Activated naive CD4-positive, alpha-beta T cell treated with anti-CD3 and anti-CD28 coated beads, Interleukin-2, amount 50 U/mL, for 24 hours (primary cell): ENCODE measurements at regions not wholly inside any gene's neighbourhood (a gene's known extent, or its start where the extent isn't known, plus 50 kb on each side); places are given as distances from the start of the nearest gene placed in this dataset.

ENCODE experiments used
- H3K27ac Mint-ChIP-seq: one replicate; pipeline ENCODE4 v1.8.0; 2021; ENCODE audit warnings: mild to moderate bottlenecking, mixed read lengths
- H3K27me3 Mint-ChIP-seq: one replicate; pipeline ENCODE4 v1.8.0; 2021; ENCODE audit warnings: mixed read lengths
- H3K36me3 Mint-ChIP-seq: one replicate; pipeline ENCODE4 v1.8.0; 2021; ENCODE audit warnings: mixed read lengths
- H3K4me1 Mint-ChIP-seq: one replicate; pipeline ENCODE4 v1.8.0; 2021; ENCODE audit warnings: mixed read lengths
- H3K4me3 Mint-ChIP-seq: one replicate; pipeline ENCODE4 v1.8.0; 2021; ENCODE audit warnings: mild to moderate bottlenecking, mixed read lengths
- H3K9me3 Mint-ChIP-seq: one replicate; pipeline ENCODE4 v1.8.0; 2021; ENCODE audit warnings: mixed read lengths

DNA sequence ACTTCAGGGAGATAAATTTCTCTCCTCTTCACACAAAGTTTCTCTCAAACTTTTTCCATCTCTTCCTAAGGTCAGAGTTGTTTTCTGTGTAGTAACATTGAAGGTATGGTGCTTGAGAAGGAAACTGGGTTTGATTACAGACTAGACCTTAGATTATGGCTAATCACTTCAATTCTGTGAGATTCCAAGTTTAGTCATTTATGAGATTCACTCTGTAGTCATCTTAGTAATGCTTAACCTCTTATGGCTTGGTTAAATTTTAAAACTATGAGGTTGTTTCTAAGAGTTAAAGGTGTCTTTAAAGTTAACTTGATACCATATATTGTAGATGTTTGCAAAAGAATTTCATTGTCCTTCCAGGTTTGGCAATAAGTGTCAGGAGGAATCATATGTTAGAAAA lies 1092.2 kb downstream of the KCNT2 start:
- no peak overlapping the region for H3K4me3 Mint-ChIP-seq
- no peaks in the 10 kb centered on the region for H3K9me3 Mint-ChIP-seq
- no peaks in the 10 kb centered on the region for H3K36me3 Mint-ChIP-seq
- H3K4me1 Mint-ChIP-seq = no peaks in the 10 kb centered on the region
- H3K27ac Mint-ChIP-seq = no peak overlapping the region
- no peaks in the 10 kb centered on the region for H3K27me3 Mint-ChIP-seq

DNA sequence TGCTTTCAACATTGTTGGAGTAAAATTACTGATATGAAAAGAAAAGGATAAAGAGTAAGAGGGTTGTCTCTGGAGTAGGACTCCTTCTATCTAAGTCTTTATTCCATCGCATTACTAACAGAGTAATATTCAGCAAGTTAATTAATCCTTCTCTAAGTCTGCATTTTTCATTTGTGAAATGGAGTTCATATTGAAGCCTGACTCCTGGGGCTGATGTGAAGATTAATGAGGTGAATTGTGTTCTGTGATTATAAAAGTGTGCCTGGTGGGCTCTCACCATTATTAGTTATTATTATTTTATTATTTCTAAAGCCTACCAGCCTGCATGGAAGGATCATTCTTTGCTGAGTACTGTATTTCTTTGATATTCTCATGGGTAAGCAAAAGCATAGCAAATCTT lies 1096.7 kb downstream of the KCNT2 start:
- no peak overlapping the region for H3K4me3 Mint-ChIP-seq
- no peaks in the 10 kb centered on the region for H3K36me3 Mint-ChIP-seq
- H3K27me3 Mint-ChIP-seq = no peaks in the 10 kb centered on the region
- no peaks in the 10 kb centered on the region for H3K4me1 Mint-ChIP-seq
- no peaks in the 10 kb centered on the region for H3K9me3 Mint-ChIP-seq
- no peak overlapping the region for H3K27ac Mint-ChIP-seq

DNA sequence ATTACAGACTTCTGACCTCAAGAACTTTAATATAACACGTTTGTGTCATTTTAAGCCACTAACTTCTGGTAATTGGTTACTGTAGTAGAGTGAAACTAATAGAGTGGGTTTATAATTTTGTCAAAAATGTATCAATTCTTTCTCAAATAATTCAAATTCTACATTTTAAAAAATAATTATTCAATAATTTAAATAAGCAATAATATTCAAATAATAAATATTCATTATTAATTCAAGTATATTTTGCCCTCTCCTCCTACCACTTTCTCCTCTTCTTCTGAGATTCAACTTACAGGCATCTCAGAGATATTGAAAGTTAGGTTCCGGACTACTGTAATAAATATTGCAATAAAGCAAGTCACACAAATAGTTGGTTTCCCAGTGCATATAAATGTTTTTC lies 1107.1 kb downstream of the KCNT2 start:
- Mint-ChIP-seq H3K36me3 (no peaks in the 10 kb centered on the region), H3K4me3 (no peak overlapping the region), H3K27ac (no peak overlapping the region), H3K9me3 (no peaks in the 10 kb centered on the region), H3K4me1 (no peaks in the 10 kb centered on the region), H3K27me3 (no peaks in the 10 kb centered on the region)

DNA sequence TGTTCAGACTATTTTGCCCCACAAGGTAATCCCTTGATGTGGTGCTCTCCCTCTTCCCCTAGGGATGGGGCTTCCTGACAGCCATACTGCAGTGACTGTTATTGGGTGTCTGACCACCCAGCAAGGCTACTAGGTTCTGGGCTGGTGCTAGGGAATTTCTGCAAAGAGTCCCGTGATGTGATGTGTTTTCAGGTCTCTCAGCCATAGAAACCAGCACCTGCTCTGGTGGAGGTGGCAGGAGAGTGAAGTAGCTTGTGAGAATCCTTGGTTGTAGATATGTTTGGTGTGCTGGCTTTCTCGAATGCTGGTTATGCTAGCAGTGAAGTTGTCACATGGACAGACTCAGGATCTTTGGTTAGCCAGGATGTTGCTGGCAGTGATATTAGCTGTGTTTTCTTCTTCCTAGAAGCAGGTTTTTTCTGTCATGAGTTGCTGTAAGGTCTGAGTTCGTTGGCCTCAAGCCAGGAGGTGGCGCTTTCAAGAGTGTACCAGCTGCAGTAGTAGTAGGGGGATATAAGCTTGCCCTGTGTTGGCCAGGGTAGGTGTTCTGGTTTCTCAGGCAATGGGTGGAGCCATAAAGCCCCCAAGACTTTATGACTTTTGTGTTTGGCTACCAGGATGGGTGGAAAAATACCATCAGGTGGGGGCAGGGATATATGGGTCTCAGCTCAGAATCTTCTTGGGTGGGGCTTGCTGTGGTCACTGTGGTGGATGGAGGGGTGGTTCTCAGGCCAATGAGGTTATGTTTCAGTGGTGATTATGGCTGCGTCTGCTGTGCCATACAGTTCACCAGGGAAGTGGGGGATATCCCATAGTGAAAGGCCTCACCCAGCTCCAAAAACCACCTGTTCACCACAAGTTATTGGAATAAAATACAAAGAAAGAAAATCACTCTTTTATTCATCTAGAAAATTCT lies 1112.3 kb downstream of the KCNT2 start:
- H3K27ac Mint-ChIP-seq = no peak overlapping the region
- H3K9me3 Mint-ChIP-seq = no peaks in the 10 kb centered on the region
- H3K27me3 Mint-ChIP-seq = no peaks in the 10 kb centered on the region
- no peaks in the 10 kb centered on the region for H3K36me3 Mint-ChIP-seq
- H3K4me3 Mint-ChIP-seq = no peak overlapping the region
- no peaks in the 10 kb centered on the region for H3K4me1 Mint-ChIP-seq

DNA sequence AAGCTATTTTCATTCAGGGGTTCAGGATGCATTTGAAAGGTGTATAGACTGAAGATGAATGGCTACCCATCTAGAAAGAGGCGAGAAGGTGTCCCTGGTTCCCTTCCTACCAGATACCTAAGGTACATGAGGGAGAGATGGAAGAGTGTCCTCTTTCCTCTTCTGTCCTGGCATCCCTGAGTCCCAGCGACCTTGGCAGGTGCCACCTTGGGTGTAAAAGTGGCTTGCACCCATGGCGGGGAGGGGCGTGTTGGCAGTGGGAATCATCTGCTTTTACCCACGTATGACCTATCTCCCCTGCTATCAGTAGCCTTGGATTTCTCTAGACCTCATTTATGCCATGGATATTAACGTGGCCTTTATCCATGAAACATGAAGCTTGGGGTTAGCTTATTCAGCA lies 1126.1 kb downstream of the KCNT2 start:
- no peak overlapping the region for H3K4me3 Mint-ChIP-seq
- H3K27me3 Mint-ChIP-seq = no peaks in the 10 kb centered on the region
- H3K27ac Mint-ChIP-seq = no peak overlapping the region
- H3K9me3 Mint-ChIP-seq = peaks cover 4% of the 10 kb centered on the region
- H3K36me3 Mint-ChIP-seq = no peaks in the 10 kb centered on the region
- H3K4me1 Mint-ChIP-seq = no peaks in the 10 kb centered on the region

DNA sequence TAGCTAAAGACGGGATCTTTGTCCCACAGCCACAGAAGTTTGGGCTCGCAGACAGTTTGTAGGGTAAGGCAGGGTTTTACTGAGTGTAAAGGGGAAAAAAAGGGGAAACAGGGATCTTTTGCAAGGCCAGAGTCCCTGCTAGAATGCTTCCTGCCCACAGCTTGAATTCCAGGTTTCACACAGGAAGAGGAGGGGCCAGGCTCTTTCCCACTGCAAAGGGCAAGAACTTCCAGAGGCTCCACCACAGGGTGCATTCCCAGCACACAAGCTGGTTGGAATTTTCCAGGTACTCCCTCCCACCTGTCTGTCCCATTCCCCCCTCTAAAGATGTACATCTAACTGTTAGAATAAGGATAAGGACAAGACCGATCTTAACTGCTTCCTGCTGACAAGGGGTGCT lies 1126.9 kb downstream of the KCNT2 start:
- Mint-ChIP-seq H3K27ac (no peak overlapping the region), H3K27me3 (no peaks in the 10 kb centered on the region), H3K9me3 (peaks cover 4% of the 10 kb centered on the region), H3K4me3 (no peak overlapping the region), H3K36me3 (no peaks in the 10 kb centered on the region), H3K4me1 (no peaks in the 10 kb centered on the region)

DNA sequence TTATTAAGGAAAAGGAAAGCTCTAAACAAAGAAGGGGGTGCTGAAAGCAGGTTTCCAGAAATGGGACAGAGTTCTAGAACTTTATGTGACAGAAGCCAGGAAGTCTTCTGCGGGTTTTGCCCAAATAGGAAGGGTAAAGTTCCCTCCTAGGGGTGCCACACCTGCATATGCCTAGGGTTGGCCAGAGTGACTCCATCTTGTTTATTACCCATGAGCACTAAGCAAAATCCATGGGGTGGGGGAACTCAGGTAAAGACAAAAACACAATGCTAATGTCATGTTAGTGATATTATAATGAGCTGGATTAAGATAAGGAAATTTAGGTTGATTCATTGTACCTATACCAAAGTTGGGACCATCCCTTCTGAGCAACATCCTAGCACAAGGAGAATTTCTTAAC lies 1132.7 kb downstream of the KCNT2 start:
- Mint-ChIP-seq H3K36me3 (no peaks in the 10 kb centered on the region), H3K27ac (no peak overlapping the region), H3K4me3 (no peak overlapping the region), H3K4me1 (no peaks in the 10 kb centered on the region), H3K27me3 (no peaks in the 10 kb centered on the region), H3K9me3 (no peaks in the 10 kb centered on the region)

DNA sequence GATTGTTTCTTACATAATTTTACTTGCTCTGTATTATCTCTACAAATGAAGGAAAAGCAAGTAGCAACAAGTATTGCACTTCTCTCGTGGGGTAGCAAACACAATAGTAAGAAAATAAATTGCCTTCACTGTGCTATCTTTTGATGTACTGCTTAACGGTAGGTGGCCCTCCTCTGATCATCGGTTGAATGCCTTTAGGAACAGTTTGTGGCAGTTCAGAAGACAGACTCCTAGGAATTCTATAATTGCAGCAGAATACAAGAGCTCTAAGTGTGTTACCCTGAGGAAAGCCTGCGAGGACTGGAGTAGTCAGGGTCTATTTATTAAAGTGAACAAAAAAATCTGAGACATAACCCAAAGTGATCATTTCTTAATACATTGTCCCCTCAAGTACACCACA lies 1135.9 kb downstream of the KCNT2 start:
- Mint-ChIP-seq H3K4me3 (no peak overlapping the region), H3K36me3 (no peaks in the 10 kb centered on the region), H3K27me3 (no peaks in the 10 kb centered on the region), H3K9me3 (no peaks in the 10 kb centered on the region), H3K27ac (no peak overlapping the region), H3K4me1 (no peaks in the 10 kb centered on the region)

DNA sequence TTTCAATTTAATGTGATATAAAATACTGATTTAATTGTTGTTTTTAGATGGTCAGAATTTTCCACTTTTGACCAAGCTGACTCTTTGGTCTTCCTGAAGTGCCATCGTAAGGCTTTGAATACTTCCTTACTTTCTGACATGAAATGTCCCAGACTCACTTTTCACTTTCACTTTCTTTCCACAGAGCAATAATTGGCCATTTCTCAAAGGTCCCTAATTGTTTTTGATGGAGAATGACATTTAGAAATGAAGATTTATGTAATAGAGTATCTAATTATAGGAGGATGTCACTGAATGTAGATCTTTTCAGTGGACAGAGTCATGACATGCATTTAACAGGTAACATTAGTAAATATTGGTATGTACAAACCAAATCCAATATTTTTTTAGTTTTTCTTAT lies 1141.6 kb downstream of the KCNT2 start:
- Mint-ChIP-seq H3K4me1 (no peaks in the 10 kb centered on the region), H3K4me3 (no peak overlapping the region), H3K36me3 (no peaks in the 10 kb centered on the region), H3K27me3 (no peaks in the 10 kb centered on the region), H3K9me3 (peaks cover under 1% of the 10 kb centered on the region), H3K27ac (no peak overlapping the region)

DNA sequence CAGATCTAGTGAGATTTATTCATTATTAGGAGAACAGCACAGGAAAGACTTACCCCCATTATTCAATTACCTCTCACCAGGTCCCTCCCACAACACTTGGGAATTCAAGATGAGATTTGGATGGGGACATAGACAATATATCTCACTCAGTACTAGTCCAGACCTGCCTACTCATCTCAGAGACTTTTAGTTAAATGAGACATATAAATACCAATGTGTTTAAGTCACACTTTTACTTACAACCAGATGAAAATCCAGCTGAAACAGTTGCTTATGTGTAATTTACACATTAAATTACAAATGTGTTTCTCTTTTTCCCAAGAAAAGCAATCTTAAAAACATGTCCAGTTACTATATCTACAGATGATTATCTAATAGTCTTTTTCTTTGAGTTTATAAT lies 1145.6 kb downstream of the KCNT2 start:
- Mint-ChIP-seq H3K27me3 (no peaks in the 10 kb centered on the region), H3K36me3 (no peaks in the 10 kb centered on the region)

DNA sequence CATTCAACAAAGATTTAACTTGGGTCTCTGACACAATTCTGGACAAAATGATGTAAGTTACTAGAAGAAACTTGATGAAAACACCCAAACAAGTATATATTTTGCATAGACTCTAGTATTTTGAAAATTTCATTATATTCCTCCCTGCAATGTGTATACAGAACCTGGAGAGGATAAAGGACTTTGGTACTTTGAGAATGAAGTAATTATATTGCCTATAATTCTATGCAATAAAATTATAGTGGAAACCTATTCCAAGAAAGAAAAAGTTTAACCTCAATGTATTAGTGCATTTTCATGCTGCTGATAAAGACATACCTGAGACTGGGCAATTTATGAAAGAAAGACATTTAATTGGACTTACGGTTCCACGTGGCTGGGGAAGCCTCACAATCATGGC lies 1146.1 kb downstream of the KCNT2 start:
- H3K4me3 Mint-ChIP-seq = no peak overlapping the region
- no peak overlapping the region for H3K27ac Mint-ChIP-seq
- no peaks in the 10 kb centered on the region for H3K27me3 Mint-ChIP-seq
- H3K36me3 Mint-ChIP-seq = no peaks in the 10 kb centered on the region
- H3K4me1 Mint-ChIP-seq = no peaks in the 10 kb centered on the region
- peaks cover 3% of the 10 kb centered on the region for H3K9me3 Mint-ChIP-seq

More for the DNA sequence above, 1145.6 kb downstream of the KCNT2 start:
- Mint-ChIP-seq H3K27ac (no peak overlapping the region), H3K4me3 (no peak overlapping the region), H3K4me1 (no peaks in the 10 kb centered on the region), H3K9me3 (peaks cover 3% of the 10 kb centered on the region)

DNA sequence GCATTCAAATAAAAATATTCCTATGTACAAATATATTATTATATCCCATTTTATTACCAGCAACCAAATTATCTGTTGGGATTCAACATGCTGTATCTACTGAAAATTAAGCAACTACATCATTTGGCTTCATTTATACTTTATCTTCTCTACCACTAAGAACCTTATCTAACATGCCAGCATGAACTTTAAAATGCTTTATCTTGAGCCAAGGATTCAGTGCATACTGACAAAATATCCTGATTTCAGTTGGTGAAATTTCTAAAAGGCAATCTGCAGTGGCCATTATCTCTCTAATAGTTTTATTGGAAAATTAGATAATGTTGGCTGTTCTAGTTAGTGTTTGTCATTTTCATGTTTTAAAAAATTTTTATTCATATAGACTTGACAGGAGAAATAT lies 1149.9 kb downstream of the KCNT2 start:
- Mint-ChIP-seq H3K36me3 (no peaks in the 10 kb centered on the region), H3K4me1 (no peaks in the 10 kb centered on the region), H3K27me3 (no peaks in the 10 kb centered on the region), H3K27ac (no peak overlapping the region), H3K9me3 (peaks cover 9% of the 10 kb centered on the region), H3K4me3 (no peak overlapping the region)

DNA sequence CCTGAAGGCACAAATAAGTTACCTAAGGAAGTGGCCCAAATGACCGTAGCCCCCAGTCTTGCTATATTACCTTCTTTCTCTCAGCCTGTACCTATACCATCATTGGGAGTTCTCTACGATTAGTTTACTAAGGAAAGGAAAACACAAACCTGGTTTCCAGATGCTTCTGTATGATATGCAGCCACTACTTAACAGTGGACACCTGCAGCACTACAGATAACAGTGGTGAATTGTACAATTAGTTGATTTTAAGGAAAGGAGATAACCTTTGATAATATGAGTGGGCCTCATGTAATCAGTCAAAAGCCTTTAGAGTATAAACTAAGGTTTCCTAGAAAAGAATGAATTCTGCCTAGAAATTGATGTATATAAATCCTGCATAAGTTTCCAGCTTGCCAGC lies 1157.4 kb downstream of the KCNT2 start:
- Mint-ChIP-seq H3K4me1 (no peaks in the 10 kb centered on the region), H3K9me3 (peaks cover 18% of the 10 kb centered on the region), H3K4me3 (no peak overlapping the region), H3K27ac (no peak overlapping the region), H3K36me3 (no peaks in the 10 kb centered on the region), H3K27me3 (no peaks in the 10 kb centered on the region)

DNA sequence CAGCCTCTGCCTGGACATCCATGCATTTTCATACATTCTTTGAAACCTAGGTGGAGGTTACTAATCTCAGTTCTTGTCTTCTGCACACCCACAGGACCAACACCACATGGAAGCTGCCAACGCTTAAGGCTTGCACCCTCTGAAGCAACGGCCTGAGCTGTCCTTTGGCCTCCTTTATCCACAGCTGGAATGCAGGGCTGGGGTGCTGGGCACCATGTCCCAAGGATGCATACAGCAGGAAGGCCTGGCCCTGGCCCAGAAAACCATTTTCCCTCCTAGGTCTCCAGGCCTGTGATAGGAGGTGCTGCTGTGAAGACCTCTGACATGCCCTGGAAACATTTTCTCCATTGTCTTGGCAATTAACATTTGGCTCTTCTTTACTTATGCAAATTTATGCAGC lies 1168.6 kb downstream of the KCNT2 start:
- Mint-ChIP-seq H3K27me3 (no peaks in the 10 kb centered on the region), H3K9me3 (no peaks in the 10 kb centered on the region), H3K4me1 (no peaks in the 10 kb centered on the region), H3K27ac (no peak overlapping the region), H3K4me3 (no peak overlapping the region), H3K36me3 (no peaks in the 10 kb centered on the region)

DNA sequence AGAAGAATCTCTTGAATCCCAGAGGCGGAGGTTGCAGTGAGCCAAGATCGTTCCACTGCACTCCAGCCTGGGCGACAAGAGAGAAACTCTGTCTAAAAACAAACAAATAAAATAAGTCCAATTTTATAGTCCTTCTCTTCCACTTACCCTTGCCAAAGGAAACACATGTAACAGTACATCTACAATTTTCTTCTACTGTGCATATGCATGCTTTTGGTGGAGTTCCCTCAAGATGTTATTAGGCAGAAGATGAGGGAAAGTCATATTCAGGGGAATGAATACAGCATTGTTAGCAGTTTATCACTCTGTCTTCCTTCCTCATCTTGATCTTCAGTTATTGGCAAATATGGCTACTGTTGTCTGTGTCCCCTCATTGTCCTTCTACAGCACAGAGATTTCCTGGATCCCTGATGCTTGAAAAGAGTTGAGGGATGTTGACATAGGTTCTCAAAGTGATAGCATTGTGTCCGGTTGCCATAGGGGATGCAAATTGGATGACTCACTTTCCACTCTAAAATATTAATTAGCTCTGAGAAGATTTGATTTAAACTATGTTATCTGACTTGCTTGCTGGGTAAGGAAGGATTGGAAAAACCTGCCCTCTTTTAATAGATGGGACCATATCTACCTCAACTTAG lies 1173.6 kb downstream of the KCNT2 start:
- Mint-ChIP-seq H3K4me1 (no peaks in the 10 kb centered on the region), H3K4me3 (no peak overlapping the region), H3K9me3 (peaks cover 5% of the 10 kb centered on the region), H3K27ac (no peak overlapping the region), H3K36me3 (no peaks in the 10 kb centered on the region), H3K27me3 (no peaks in the 10 kb centered on the region)

DNA sequence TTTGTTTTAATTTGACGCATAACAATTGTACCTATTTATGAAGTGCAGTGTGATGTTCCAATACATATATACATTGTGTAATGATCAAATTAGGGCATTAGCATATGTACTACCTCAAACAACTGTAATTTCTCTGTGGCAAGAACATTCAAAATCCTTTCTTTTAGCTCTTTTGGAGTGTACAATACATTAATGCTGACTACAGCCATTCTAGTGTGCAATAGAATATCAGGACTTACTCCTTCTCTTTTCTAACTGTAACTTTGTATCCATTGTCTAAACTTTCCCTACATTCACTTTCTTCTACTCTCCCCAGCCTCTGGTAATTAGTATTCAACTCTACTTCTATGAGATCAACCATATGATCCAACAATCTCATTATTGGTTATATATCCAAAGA lies 1177.4 kb downstream of the KCNT2 start:
- H3K27me3 Mint-ChIP-seq = no peaks in the 10 kb centered on the region
- H3K9me3 Mint-ChIP-seq = peaks cover 5% of the 10 kb centered on the region
- H3K4me3 Mint-ChIP-seq = no peak overlapping the region
- no peaks in the 10 kb centered on the region for H3K36me3 Mint-ChIP-seq
- H3K4me1 Mint-ChIP-seq = no peaks in the 10 kb centered on the region
- no peak overlapping the region for H3K27ac Mint-ChIP-seq
